ENCODE measurements at regions not wholly inside any gene's neighbourhood (a gene's known extent, or its start where the extent isn't known, plus 50 kb on each side); places are given as distances from the start of the nearest gene placed in this dataset.

GRCh38 chr2:109066501-109066900 lies 62.5 kb upstream of the SH3RF3 start:
- no peak for TF ChIP-seq BHLHE40 (IDR thresholded peaks at IDR 0.05; ENCODE audit: low read depth, low read length)
- no peak for TF ChIP-seq CEBPB (IDR thresholded peaks at IDR 0.05; ENCODE audit: low read depth, low read length)
- no peak for TF ChIP-seq POLR2A (IDR thresholded peaks at IDR 0.05; ENCODE audit: low read depth, low read length)
- TF ChIP-seq, protein P1, sequence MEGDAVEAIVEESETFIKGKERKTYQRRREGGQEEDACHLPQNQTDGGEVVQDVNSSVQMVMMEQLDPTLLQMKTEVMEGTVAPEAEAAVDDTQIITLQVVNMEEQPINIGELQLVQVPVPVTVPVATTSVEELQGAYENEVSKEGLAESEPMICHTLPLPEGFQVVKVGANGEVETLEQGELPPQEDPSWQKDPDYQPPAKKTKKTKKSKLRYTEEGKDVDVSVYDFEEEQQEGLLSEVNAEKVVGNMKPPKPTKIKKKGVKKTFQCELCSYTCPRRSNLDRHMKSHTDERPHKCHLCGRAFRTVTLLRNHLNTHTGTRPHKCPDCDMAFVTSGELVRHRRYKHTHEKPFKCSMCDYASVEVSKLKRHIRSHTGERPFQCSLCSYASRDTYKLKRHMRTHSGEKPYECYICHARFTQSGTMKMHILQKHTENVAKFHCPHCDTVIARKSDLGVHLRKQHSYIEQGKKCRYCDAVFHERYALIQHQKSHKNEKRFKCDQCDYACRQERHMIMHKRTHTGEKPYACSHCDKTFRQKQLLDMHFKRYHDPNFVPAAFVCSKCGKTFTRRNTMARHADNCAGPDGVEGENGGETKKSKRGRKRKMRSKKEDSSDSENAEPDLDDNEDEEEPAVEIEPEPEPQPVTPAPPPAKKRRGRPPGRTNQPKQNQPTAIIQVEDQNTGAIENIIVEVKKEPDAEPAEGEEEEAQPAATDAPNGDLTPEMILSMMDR (conservative IDR thresholded peaks at IDR 0.05; ENCODE audit: low read depth, low read length): no peak
- no peak for TF ChIP-seq RFX5 (IDR thresholded peaks at IDR 0.05; ENCODE audit: low read depth, low read length)
- TF ChIP-seq RCOR1 (IDR thresholded peaks at IDR 0.05; ENCODE audit: insufficient replicate concordance, low read length): no peak
- TF ChIP-seq RAD21 (IDR thresholded peaks at IDR 0.05; ENCODE audit: low read length): no peak
- no peak for TF ChIP-seq MAFK (IDR thresholded peaks at IDR 0.05; ENCODE audit: low read depth, low read length)
- no peak for TF ChIP-seq MXI1 (IDR thresholded peaks at IDR 0.05; ENCODE audit: borderline replicate concordance, low read depth, low read length)
- no peak for TF ChIP-seq FOS (IDR thresholded peaks at IDR 0.05; ENCODE audit: low read depth, low read length)
- TF ChIP-seq SMC3 (IDR thresholded peaks at IDR 0.05; ENCODE audit: low read depth, low read length): no peak

Data from IMR-90 (cell line).